ENCODE measurements at regions not wholly inside any gene's neighbourhood (a gene's known extent, or its start where the extent isn't known, plus 50 kb on each side); places are given as distances from the start of the nearest gene placed in this dataset.
"Not testable (repeated sequence)": the region's sequence is repeated elsewhere in the genome, so short reads cannot be mapped to it uniquely, and the experiment has no call there.

DNA sequence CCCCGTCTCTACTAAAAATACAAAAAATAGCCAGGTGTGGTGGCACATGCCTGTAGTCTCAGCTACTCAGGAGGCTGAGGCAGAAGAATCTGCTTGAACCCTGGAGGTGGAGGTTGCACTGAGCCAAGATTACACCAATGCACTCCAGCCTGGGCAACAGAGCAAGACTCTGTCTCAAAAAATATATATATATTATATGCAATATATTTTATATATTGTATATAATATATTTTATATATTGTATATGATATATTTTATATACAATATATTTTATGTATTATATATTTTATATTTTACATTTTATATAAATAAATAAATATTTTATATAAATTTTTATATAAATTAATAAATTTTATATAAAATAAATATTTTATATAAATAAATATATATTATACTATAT is 140.2 kb upstream of the ATP11B start:
- TF ChIP-seq, protein P1, sequence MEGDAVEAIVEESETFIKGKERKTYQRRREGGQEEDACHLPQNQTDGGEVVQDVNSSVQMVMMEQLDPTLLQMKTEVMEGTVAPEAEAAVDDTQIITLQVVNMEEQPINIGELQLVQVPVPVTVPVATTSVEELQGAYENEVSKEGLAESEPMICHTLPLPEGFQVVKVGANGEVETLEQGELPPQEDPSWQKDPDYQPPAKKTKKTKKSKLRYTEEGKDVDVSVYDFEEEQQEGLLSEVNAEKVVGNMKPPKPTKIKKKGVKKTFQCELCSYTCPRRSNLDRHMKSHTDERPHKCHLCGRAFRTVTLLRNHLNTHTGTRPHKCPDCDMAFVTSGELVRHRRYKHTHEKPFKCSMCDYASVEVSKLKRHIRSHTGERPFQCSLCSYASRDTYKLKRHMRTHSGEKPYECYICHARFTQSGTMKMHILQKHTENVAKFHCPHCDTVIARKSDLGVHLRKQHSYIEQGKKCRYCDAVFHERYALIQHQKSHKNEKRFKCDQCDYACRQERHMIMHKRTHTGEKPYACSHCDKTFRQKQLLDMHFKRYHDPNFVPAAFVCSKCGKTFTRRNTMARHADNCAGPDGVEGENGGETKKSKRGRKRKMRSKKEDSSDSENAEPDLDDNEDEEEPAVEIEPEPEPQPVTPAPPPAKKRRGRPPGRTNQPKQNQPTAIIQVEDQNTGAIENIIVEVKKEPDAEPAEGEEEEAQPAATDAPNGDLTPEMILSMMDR (conservative IDR thresholded peaks at IDR 0.05; ENCODE audit: low read depth, low read length), result not testable (repeated sequence)
- not testable (repeated sequence) for TF ChIP-seq CEBPB (IDR thresholded peaks at IDR 0.05; ENCODE audit: low read depth, low read length); BHLHE40 (IDR thresholded peaks at IDR 0.05; ENCODE audit: low read depth, low read length); POLR2A (IDR thresholded peaks at IDR 0.05; ENCODE audit: low read depth, low read length); RAD21 (IDR thresholded peaks at IDR 0.05; ENCODE audit: low read length)
- TF ChIP-seq, protein P2, sequence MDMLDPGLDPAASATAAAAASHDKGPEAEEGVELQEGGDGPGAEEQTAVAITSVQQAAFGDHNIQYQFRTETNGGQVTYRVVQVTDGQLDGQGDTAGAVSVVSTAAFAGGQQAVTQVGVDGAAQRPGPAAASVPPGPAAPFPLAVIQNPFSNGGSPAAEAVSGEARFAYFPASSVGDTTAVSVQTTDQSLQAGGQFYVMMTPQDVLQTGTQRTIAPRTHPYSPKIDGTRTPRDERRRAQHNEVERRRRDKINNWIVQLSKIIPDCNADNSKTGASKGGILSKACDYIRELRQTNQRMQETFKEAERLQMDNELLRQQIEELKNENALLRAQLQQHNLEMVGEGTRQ (IDR thresholded peaks at IDR 0.05; ENCODE audit: low read depth, low read length), result not testable (repeated sequence)
